ENCODE measurements at regions not wholly inside any gene's neighbourhood (a gene's known extent, or its start where the extent isn't known, plus 50 kb on each side); places are given as distances from the start of the nearest gene placed in this dataset.

- no peak for DNase-seq (ENCODE audit: low read depth in 2 of 3, low spot score in 2 of 3)
Measured at GRCh38 chr11:8340296-8340695, 76.6 kb upstream of the LMO1 start.

- no peak for DNase-seq (ENCODE audit: low read depth in 2 of 3, low spot score in 2 of 3)
Measured at GRCh38 chr11:8339592-8340022, 75.9 kb upstream of the LMO1 start.

- peak in 2 of 3 experiments; percentile 10 to 23 for DNase-seq (ENCODE audit: low read depth in 2 of 3, low spot score in 2 of 3)
Measured at GRCh38 chr11:8338138-8338537, 74.5 kb upstream of the LMO1 start.

GRCh38 chr11:8337130-8337795 is 73.6 kb upstream of the LMO1 start:
- DNase-seq (ENCODE audit: low read depth in 2 of 3, low spot score in 2 of 3) = no peak

- DNase-seq (ENCODE audit: low read depth in 2 of 3, low spot score in 2 of 3) = no peak
Measured at GRCh38 chr11:8336356-8337129, 72.9 kb upstream of the LMO1 start.

GRCh38 chr11:8335683-8336082 is 72.0 kb upstream of the LMO1 start:
- DNase-seq (ENCODE audit: low read depth in 2 of 3, low spot score in 2 of 3) = no peak

- no peak for DNase-seq (ENCODE audit: low read depth in 2 of 3, low spot score in 2 of 3)
Measured at GRCh38 chr11:8335186-8335585, 71.5 kb upstream of the LMO1 start.

GRCh38 chr11:8333811-8334401 is 70.2 kb upstream of the LMO1 start:
- DNase-seq (ENCODE audit: low read depth in 2 of 3, low spot score in 2 of 3) = no peak

- no peak for DNase-seq (ENCODE audit: low read depth in 2 of 3, low spot score in 2 of 3)
Measured at GRCh38 chr11:8333376-8333775, 69.7 kb upstream of the LMO1 start.

GRCh38 chr11:8332891-8333290 is 69.2 kb upstream of the LMO1 start:
- no peak for DNase-seq (ENCODE audit: low read depth in 2 of 3, low spot score in 2 of 3)

- DNase-seq (ENCODE audit: low read depth in 2 of 3, low spot score in 2 of 3) = no peak
Measured at GRCh38 chr11:8332196-8332595, 68.5 kb upstream of the LMO1 start.

- DNase-seq (ENCODE audit: low read depth in 2 of 3, low spot score in 2 of 3) = no peak
Measured at GRCh38 chr11:8331767-8332166, 68.1 kb upstream of the LMO1 start.

GRCh38 chr11:8330896-8331295 is 67.2 kb upstream of the LMO1 start:
- no peak for DNase-seq (ENCODE audit: low read depth in 2 of 3, low spot score in 2 of 3)

- no peak for DNase-seq (ENCODE audit: low read depth in 2 of 3, low spot score in 2 of 3)
Measured at GRCh38 chr11:8330404-8330803, 66.7 kb upstream of the LMO1 start.

- no peak for DNase-seq (ENCODE audit: low read depth in 2 of 3, low spot score in 2 of 3)
Measured at GRCh38 chr11:8329847-8330361, 66.2 kb upstream of the LMO1 start.

- no peak for DNase-seq (ENCODE audit: low read depth in 2 of 3, low spot score in 2 of 3)
Measured at GRCh38 chr11:8329336-8329735, 65.7 kb upstream of the LMO1 start.

- DNase-seq (ENCODE audit: low read depth in 2 of 3, low spot score in 2 of 3) = peak; percentile 45 to 73 (median 55)
Measured at GRCh38 chr11:8328848-8329330, 65.2 kb upstream of the LMO1 start.

GRCh38 chr11:8328231-8328794 is 64.6 kb upstream of the LMO1 start:
- DNase-seq (ENCODE audit: low read depth in 2 of 3, low spot score in 2 of 3) = no peak

GRCh38 chr11:8327761-8328192 is 64.1 kb upstream of the LMO1 start:
- DNase-seq (ENCODE audit: low read depth in 2 of 3, low spot score in 2 of 3) = no peak

- DNase-seq (ENCODE audit: low read depth in 2 of 3, low spot score in 2 of 3) = no peak
Measured at GRCh38 chr11:8326337-8326736, 62.7 kb upstream of the LMO1 start.

- DNase-seq (ENCODE audit: low read depth in 2 of 3, low spot score in 2 of 3) = no peak
Measured at GRCh38 chr11:8325591-8326304, 62.1 kb upstream of the LMO1 start.

Measured in activated CD8-positive, alpha-beta memory T cell treated with anti-CD3 and anti-CD28 coated beads for 48 hours (primary cell).